Stimulated activated CD4-positive, alpha-beta T cell treated with anti-CD3 and anti-CD28 coated beads, Interleukin-4, amount 100 ng/mL, for 1 hour (primary cell): ENCODE measurements at regions not wholly inside any gene's neighbourhood (a gene's known extent, or its start where the extent isn't known, plus 50 kb on each side); places are given as distances from the start of the nearest gene placed in this dataset.

ENCODE experiments used
- DNase-seq: peaks from one replicate; pipeline ENCODE4 v3.0.0-alpha.2; 2020

DNA sequence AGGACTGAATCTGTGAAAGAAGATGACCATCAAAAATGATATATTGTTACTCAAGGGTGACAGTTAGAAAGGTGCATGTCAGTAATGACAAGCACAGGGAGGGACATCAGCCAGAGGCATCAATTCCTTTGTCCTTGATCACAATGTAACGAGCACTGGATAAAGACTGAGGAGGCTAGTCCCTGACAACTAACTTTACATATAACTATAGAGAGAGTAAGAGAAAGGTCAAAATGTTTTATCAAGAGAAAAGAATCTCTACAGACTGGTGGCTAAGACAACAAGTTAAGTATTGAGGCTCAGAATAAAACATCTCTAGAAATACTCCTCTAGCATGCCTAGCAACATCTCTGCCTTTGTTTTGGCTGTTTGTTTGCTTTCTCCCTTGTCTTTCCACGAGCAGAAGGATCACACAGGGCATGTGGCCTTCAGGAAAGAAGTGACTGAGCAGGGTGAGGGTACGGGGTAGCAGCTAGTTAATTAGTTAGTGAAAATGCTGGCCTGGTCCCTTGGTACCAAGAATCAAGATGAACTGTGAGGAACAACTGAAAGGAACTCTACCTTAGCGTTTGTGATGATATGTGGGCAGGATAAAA, 724.1 kb upstream of the MEF2C start:
- no peak for DNase-seq

DNA sequence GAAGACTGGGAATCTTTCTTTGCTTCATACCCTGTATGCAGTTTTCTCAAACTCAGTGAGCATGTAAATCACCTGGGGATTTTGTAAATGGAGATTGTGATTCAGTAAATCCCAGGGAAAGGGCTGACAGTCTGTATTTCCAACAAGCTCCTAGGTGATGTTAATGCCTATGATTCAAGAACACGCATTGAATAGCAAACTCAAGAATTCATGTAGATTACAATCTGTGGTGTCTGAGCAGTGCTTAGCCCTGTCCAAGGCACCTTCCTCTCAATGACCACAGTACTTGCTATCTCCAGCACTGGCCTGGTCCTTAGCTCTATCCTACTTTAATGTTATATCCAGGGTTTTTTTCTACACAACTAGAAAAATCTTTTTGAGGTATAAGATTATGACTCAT, 721.4 kb upstream of the MEF2C start:
- no peak for DNase-seq

- no peak for DNase-seq
These were observed 718.9 kb upstream of the MEF2C start for GRCh38 chr5:89601880-89602279.

- no peak for DNase-seq
These were observed 714.9 kb upstream of the MEF2C start for GRCh38 chr5:89597878-89598277.

GRCh38 chr5:89596821-89597220, 713.8 kb upstream of the MEF2C start:
- no peak for DNase-seq

DNA sequence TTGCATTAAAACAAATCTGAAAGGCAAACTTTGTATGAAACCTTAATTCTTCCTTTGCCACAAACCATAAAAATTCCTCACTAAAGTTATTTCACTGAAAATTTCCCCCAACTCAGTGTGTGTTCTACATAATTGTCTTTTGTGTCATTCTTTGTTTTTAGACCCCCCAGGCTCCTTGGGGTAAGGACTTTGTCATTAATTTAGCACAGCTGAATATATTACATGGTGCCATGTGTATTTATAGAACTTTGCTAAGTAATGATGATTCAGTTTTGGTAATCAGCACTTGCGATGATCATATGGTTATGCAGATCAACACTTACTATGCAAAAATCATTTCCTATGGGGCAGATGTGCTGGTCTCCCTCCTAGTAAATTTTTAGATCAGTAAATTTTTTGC, 712.1 kb upstream of the MEF2C start:
- no peak for DNase-seq

DNA sequence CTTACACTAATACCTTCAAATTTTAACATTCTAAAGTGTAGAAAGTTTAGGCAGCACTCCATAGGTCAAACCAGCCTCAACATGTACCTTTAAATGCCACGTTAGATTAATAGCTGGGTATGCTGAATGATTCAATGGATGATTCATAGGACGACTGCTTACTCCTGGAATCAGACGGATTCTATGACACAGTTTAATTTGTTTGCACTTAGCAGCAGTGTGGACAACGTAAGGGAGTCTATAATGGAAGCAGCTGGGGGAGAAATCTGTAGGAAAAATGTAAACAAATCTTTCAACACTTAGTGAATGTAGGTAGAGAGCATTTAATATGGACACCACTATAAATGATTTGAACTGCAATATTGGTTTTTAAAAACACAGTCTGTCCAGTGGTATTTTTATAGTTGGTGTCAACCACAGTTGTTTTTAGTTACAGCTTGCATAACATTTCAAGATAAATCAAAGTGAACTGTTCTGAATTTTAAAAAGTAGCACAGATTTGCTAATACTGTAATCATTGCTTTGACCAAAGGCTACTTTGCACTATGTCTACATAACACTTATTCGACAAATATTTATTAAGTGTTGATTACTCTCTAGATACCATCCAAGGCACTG, 701.5 kb upstream of the MEF2C start:
- no peak for DNase-seq

GRCh38 chr5:89583534-89583933, 700.5 kb upstream of the MEF2C start:
- DNase-seq: no peak

DNA sequence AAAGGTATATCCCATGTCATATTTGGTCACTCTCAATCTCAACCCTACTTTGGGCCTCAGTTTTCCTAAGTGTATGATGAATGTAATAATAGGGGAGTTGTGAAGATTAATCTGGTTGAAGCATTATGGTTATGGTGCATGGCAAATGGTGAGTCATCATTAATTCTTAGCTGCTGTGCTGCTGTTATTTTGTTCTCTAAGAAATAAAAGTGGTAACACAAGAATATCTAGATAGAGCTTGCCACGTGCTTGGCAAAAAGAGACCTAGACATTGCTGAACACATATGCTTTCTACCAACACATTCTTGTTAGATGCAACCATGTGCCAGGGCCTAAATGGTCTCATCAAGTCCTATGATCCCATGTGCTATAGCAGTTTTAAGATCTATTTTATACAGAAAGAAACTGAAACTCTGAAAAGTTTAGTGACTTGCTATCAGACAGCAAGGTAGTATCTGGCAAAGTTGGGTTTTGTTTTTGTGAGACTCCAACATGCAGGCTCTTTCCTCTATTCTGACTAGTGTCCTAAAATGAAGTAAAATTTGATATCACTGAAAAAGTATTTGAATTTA, 699.9 kb upstream of the MEF2C start:
- no peak for DNase-seq

DNA sequence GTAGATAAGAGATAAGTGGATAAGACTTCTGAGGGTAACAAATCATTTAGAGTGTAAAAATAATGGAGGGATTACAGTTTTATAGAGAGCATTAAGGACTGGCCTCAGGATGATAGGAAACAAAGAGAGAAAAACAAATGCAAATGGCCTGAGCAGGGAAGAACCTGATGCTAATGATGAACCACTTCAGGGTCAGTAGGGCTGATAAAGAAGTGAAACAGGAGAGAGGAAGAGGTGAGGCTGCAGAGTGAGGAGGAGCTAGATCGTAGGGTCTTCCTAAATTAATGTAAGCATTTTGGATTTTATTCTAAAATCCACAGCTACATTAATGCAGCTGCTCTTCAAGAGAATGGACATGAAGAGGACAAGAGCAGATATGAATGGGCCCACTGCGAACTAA, 698.0 kb upstream of the MEF2C start:
- DNase-seq: no peak

- no peak for DNase-seq
These were observed 692.3 kb upstream of the MEF2C start for GRCh38 chr5:89575319-89575718.

DNA sequence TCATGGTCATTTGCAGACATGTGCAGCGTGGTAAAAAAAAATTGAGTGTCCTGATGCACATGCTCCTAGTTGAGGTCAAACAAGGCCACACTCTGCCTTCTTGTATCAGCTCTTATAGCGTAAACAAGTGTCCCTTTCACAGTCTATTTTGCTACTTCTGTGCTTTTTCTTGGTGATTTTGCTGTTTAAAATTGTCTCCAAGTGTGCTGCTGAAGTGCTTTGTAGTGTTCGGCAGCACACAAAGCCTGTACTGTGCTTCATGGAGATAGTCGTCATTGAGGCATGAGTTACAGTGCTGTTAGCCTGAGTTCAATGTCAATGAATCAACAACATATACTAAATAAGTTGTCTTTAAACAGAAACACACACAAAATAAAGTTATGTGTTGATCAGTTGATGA, 690.4 kb upstream of the MEF2C start:
- no peak for DNase-seq

GRCh38 chr5:89572696-89573095, 689.7 kb upstream of the MEF2C start:
- DNase-seq: no peak

DNA sequence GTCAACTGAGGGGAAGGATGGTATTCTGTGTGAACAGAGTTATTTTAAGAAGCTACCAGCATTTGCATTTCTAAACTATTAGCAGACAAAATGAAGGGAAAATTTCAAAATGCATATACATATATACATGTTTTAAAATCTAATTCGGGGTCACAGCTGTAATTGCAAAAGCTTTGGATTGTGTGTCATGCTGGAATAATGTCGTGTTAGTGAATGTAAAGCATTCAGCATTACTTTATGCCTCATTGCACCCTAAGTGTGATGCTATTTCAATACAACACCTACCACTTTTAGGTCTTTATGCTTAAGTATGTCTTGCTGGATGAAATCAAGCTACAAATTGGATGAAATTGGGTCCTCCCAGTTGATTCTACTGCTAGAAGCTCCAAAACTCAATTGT, 687.6 kb upstream of the MEF2C start:
- DNase-seq: no peak

DNA sequence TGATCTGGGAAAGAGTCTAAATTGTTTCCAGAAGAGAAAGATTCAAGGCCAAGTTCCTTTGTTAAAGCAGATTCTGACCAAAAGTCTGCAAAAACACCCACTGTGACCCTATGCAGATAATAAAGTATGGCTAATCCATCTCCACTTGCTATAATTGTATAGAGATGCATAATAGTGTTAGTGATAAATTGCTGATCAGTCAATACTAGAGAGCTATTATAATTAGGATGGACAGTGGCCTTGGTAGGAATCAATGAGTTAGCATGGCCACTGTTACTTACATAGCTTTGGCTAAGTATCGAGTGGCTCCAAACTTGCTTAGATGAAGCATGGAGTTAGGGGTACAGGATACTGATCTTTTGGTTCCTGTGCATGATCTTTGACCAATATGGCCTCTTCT, 683.4 kb upstream of the MEF2C start:
- no peak for DNase-seq

DNA sequence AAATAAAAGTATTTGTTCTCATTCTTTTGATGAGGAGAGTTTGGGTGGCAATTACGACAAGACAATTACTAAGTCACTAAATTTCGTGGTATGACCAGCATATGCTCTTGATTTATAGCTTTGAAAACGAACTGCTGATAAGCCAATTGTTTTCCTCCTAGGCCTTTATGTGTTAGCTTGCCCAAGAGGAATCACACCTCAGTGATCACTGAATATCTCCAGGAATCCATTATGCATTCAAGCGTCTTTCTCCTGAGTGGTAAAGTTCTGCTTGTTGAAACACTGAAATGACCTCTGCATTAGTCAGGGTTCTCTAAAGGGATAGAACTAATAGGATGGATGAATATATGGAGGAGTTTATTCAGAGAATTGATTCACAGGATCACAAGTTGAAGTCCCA, 677.7 kb upstream of the MEF2C start:
- no peak for DNase-seq

GRCh38 chr5:89556215-89556913, 673.4 kb upstream of the MEF2C start:
- no peak for DNase-seq

DNA sequence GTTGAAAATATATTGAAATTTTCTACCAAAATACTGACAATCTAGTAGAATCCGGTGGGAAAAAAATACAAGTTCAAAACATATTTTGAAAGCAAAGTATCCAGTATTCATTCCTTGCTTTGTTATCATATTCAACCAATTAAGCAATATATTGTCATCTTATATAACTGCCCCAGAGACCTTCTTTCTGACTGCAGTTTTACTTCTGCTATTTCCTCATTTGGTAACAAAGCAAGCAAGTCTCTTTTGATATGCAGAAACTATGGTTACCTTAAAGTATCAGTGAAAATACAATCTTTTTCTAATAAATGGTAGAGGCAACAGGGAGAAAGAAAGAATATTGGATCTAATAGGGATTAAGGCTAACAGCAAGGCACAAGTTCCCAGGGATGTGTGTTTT, 663.7 kb upstream of the MEF2C start:
- no peak for DNase-seq

- no peak for DNase-seq
These were observed 662.6 kb upstream of the MEF2C start for GRCh38 chr5:89545626-89546025.

DNA sequence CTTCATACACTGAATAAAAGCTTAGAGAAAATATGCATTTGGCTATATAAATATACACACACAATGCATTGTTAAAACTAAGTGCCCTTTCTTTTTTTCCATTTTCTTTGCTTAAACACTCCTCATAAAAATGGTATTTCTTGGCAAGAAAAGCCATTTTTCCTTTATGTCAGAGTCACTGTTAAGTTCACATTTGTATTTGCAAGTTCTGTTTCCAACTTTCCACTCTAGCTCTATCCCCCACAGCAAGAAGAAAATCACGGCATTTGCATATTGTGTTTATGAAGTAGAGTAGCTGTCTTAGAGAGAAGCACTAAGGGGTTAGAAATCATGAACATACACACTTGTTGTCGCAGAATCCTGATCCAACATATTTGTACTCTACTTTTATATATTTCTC, 662.1 kb upstream of the MEF2C start:
- no peak for DNase-seq

GRCh38 chr5:89542736-89543135, 659.8 kb upstream of the MEF2C start:
- no peak for DNase-seq

DNA sequence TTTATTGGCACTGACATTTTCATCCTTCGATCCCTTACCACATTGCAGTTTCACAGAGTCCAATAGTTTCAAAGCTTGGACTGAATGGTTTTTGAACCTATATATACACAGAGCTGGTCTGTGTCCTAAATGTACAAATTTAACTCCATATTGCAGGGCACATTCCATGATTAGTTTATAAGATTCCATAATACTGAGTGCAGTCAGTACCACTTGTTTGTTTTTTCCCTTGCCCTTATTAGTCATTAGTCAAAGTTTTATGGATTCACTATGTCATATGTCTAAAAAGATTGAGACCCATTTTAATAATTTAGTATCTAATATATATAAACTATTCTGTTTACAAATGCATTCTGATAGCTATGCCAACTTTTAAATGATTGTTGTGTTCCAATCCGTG, 654.8 kb upstream of the MEF2C start:
- DNase-seq: no peak

GRCh38 chr5:89536020-89536419, 653.0 kb upstream of the MEF2C start:
- DNase-seq: no peak

DNA sequence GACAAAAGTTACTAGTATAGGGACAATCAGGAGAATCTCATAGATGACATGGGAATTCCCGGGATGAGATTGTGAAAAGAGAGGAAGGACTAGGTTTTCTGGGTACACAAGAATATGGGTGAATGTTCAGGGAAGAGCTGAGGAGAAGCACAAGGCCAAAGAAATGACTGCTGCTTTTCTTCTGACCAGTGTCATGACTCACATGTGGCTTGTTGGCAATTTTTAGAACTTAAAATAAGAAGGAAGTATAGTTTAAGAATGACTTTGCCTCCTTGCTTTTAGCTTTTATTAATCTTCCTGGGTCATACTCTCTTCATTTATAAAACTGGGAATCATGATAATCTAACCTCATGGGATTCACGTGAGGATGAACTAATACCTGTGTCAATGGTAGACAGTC, 652.4 kb upstream of the MEF2C start:
- no peak for DNase-seq
